ENCODE measurements at regions not wholly inside any gene's neighbourhood (a gene's known extent, or its start where the extent isn't known, plus 50 kb on each side); places are given as distances from the start of the nearest gene placed in this dataset.

DNA sequence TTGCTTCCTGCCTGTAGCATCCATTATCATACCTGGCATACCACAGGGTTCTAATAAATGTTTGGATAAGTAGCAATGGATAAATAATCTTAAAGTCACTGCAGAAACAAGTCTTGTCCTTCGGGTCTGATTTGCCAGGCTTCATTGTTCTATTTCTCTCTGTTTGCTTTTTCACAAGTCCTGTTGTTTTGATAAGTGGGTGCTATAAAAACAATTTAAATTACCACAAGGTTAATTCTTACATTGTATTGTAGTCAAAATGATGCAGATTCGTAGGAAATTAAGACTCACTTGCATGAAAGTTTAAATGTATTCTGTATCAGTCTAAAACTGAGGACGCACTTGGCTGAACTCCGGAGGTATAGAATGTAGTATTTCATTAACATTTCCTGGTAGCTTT, 429.9 kb downstream of the NELL2 start:
- Histone ChIP-seq H3K9me3 (ENCODE audit: insufficient read depth in 2 of 2, low read depth in 1 of 2, low read length in 1 of 2) (no peaks in the 10 kb centered on the region), H3K23ac (ENCODE audit: insufficient read length) (no peak overlapping the region), H3K14ac (ENCODE audit: insufficient read length) (no peak overlapping the region), H2BK20ac (ENCODE audit: low read length) (no peak overlapping the region), H2BK5ac (ENCODE audit: low read depth, low read length) (no peak overlapping the region), H4K20me1 (replicated peaks in 1 of 2; ENCODE audit: control insufficient read depth in 1 of 2, insufficient read depth in 2 of 2, low read length in 2 of 2) (no peaks in the 10 kb centered on the region), H4K91ac (replicated peaks; ENCODE audit: insufficient read length, low read length) (no peak overlapping the region), H3K56ac (replicated peaks; ENCODE audit: insufficient read length, low read depth, low read length) (no peak overlapping the region), H2AK5ac (ENCODE audit: low read depth, low read length) (no peak overlapping the region), H3K27me3 (replicated peaks in 1 of 4; ENCODE audit: control insufficient read depth in 3 of 4, extremely low read depth in 1 of 4, insufficient read depth in 3 of 4, low read length in 3 of 4) (no peaks in the 10 kb centered on the region), H2BK120ac (replicated peaks; ENCODE audit: low read depth, low read length) (no peak overlapping the region), H3K36me3 (ENCODE audit: control insufficient read depth in 2 of 4, insufficient read depth in 4 of 4, low read length in 3 of 4) (no peaks in the 10 kb centered on the region), H4K8ac (ENCODE audit: extremely low read depth, insufficient read depth, low read length) (no peak overlapping the region), H3K27ac (ENCODE audit: low read depth, low read length) (no peak overlapping the region), H3K79me1 (ENCODE audit: low read depth, low read length) (no peaks in the 10 kb centered on the region), H2BK15ac (ENCODE audit: low read length) (no peak overlapping the region), H2BK12ac (ENCODE audit: low read depth, low read length) (no peak overlapping the region), H4K5ac (ENCODE audit: insufficient read length, low read depth, low read length) (no peak overlapping the region), H3K9ac (replicated peaks in 1 of 4; ENCODE audit: extremely low read depth in 1 of 4, low read depth in 3 of 4, low read length in 3 of 4) (no peak overlapping the region), H3K23me2 (ENCODE audit: low read depth, low read length) (no peaks in the 10 kb centered on the region), H3K4me1 (replicated peaks in 1 of 4; ENCODE audit: control insufficient read depth in 3 of 4, insufficient read depth in 4 of 4, low read length in 3 of 4) (no peaks in the 10 kb centered on the region), H3K4ac (replicated peaks; ENCODE audit: insufficient read length, low read depth, low read length) (no peak overlapping the region), H3K79me2 (ENCODE audit: control insufficient read depth in 1 of 2, insufficient read depth in 2 of 2, low read length in 2 of 2) (no peaks in the 10 kb centered on the region), H3K18ac (ENCODE audit: extremely low read depth, low read length) (no peak overlapping the region), H3K4me3 (ENCODE audit: extremely low read depth in 1 of 4, insufficient read depth in 2 of 4, low read depth in 3 of 4, low read length in 4 of 4) (no peak overlapping the region), H2AFZ (ENCODE audit: low read length) (no peak overlapping the region), H3K4me2 (ENCODE audit: insufficient read depth in 1 of 2, low read depth in 2 of 2, low read length in 2 of 2) (no peak overlapping the region)
- FAIRE-seq = no peak
- ChIA-PET POLR2A (ENCODE audit: partially characterized antibody) (no interaction called here), CTCF (ENCODE audit: partially characterized antibody) (interaction anchor here (1.0 to 1.5 kb wide), 2 partner anchors 12 to 128 kb away, joined by 3 to 4 read pairs; no protein-coding TSS in a partner anchor)
- 88% methylated on average over 4 of the region's 4 CpGs; no CpG with 5 or more reads in 1 of the 2 experiments for WGBS, 2 experiments (ENCODE audit: extremely low coverage in 1 of 2, insufficient coverage in 1 of 2, insufficient read length in 1 of 2, insufficient replicate concordance in 2 of 2, low coverage in 1 of 2, low lambda C conversion rate in 2 of 2, missing lambda C conversion rate in 1 of 2)
- DNase-seq (ENCODE audit: low read depth in 1 of 2, low spot score in 2 of 2) = no peak
- no peak for TF ChIP-seq NANOG (IDR thresholded peaks at IDR 0.05; ENCODE audit: insufficient read depth, low read depth, low read length, poor library complexity, severe bottlenecking)
- TF ChIP-seq TCF12 (IDR thresholded peaks at IDR 0.05; ENCODE audit: low read depth, low read length) = no peak
- no peak for TF ChIP-seq CBX5 (IDR thresholded peaks at IDR 0.05; ENCODE audit: low read depth, low read length)
- TF ChIP-seq SIN3A (conservative IDR thresholded peaks at IDR 0.05 in 1 of 2, IDR thresholded peaks at IDR 0.05 in 1 of 2; ENCODE audit: low read depth in 1 of 2, low read length in 2 of 2) = no peak
- no peak for TF ChIP-seq KDM5A (IDR thresholded peaks at IDR 0.05; ENCODE audit: low read length)
- no peak for TF ChIP-seq BACH1 (IDR thresholded peaks at IDR 0.05; ENCODE audit: low read length)
- no peak for TF ChIP-seq EZH2 (IDR thresholded peaks at IDR 0.05; ENCODE audit: low read depth, low read length, severe bottlenecking)
- no peak for TF ChIP-seq SIX5 (IDR thresholded peaks at IDR 0.05; ENCODE audit: low read depth, low read length)
- no peak for TF ChIP-seq KDM4A (IDR thresholded peaks at IDR 0.05; ENCODE audit: low read depth, low read length, severe bottlenecking)
- TF ChIP-seq, protein P1, sequence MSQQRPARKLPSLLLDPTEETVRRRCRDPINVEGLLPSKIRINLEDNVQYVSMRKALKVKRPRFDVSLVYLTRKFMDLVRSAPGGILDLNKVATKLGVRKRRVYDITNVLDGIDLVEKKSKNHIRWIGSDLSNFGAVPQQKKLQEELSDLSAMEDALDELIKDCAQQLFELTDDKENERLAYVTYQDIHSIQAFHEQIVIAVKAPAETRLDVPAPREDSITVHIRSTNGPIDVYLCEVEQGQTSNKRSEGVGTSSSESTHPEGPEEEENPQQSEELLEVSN (IDR thresholded peaks at IDR 0.05) = no peak
- no peak for TF ChIP-seq HDAC2 (IDR thresholded peaks at IDR 0.05; ENCODE audit: borderline replicate concordance in 1 of 2, low read depth in 2 of 2, low read length in 2 of 2)
- no peak for TF ChIP-seq KDM1A (IDR thresholded peaks at IDR 0.05; ENCODE audit: borderline replicate concordance, low read length)
- TF ChIP-seq SP2 (IDR thresholded peaks at IDR 0.05; ENCODE audit: low read length) = no peak
- TF ChIP-seq RAD21 (IDR thresholded peaks at IDR 0.05 in 1 of 2, conservative IDR thresholded peaks at IDR 0.05 in 1 of 2; ENCODE audit: low read depth in 2 of 2, low read length in 2 of 2) = no peak

Data from H1 (cell line).